T-helper 2 cell treated with Interferon-gamma antibody and Interleukin-4, amounts not matched to agents 5 μg/mL and 100 μg/mL, for 36 hours (primary cell): ENCODE measurements at regions not wholly inside any gene's neighbourhood (a gene's known extent, or its start where the extent isn't known, plus 50 kb on each side); places are given as distances from the start of the nearest gene placed in this dataset.

ENCODE experiments used
- DNase-seq: peaks from one replicate; pipeline ENCODE4 v3.0.0; 2021; ENCODE audit warnings: low spot score
- H3K27ac Mint-ChIP-seq: one replicate; pipeline ENCODE4 v1.8.0; 2021; ENCODE audit warnings: mild to moderate bottlenecking, mixed read lengths
- H3K27me3 Mint-ChIP-seq: one replicate; pipeline ENCODE4 v1.8.0; 2021; ENCODE audit warnings: low read depth, mixed read lengths
- H3K36me3 Mint-ChIP-seq: one replicate; pipeline ENCODE4 v1.8.0; 2021; ENCODE audit warnings: low read depth, mixed read lengths
- H3K4me1 Mint-ChIP-seq: one replicate; pipeline ENCODE4 v1.8.0; 2021; ENCODE audit warnings: low read depth, mixed read lengths
- H3K4me3 Mint-ChIP-seq: one replicate; pipeline ENCODE4 v1.8.0; 2022; ENCODE audit warnings: mild to moderate bottlenecking, moderate library complexity, mixed read lengths
- H3K9me3 Mint-ChIP-seq: one replicate; pipeline ENCODE4 v1.8.0; 2021; ENCODE audit warnings: mixed read lengths

DNA sequence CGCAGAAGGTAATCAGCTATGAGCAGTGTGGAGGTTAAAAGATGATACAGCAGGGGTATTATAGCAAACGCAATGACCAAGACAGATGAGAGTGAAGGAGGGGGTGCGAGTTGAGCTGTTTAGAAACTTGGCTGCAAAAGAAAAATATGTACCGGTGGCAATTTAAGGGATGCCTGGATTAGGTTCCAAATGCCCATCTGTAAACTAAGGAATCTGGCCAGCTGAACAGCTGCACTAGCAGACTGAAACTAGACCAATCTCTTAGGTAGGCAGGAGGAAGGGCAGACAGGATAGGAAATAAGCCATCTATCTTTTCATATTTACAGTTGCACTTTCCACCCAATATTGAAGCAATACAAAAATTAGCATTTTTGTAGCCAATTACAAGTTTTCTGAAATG lies 407.6 kb downstream of the HTR1B start:
- Mint-ChIP-seq H3K27me3 (no peaks in the 10 kb centered on the region), H3K9me3 (peaks cover 44% of the 10 kb centered on the region), H3K4me1 (no peaks in the 10 kb centered on the region), H3K4me3 (no peak overlapping the region), H3K36me3 (no peaks in the 10 kb centered on the region), H3K27ac (no peak overlapping the region)
- DNase-seq = no peak

DNA sequence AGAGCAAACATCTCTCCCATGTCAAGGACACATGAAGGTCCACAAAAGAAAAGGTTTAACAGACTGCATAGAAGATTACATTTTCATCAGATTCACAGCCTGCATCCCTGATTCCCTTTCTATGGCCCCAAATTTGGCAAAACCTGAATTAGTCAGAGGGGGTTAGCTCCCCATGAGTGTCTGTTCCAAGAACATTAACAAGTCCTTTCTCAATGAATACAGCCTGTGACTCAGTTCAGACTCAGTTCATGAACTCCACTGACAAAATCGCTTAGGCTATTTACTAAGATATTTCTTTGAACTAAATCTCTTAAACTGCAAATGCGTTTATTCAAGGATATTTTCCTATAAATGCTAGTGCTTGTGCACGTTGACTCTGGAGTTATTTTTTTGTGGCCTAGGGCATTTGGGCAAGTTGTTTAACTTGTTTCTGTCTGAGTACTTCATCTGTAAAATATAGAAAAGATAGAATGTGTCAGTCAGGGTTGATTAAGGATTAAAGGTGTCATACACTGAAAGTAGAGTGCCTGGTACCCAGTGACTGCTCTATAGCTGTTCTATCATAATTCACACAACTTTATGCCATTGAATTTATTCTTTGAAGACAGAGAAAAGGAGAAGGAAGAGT lies 422.6 kb downstream of the HTR1B start:
- Mint-ChIP-seq H3K4me1 (no peaks in the 10 kb centered on the region), H3K27me3 (no peaks in the 10 kb centered on the region), H3K36me3 (no peaks in the 10 kb centered on the region), H3K27ac (no peak overlapping the region), H3K4me3 (no peak overlapping the region), H3K9me3 (peaks cover 30% of the 10 kb centered on the region)
- no peak for DNase-seq

DNA sequence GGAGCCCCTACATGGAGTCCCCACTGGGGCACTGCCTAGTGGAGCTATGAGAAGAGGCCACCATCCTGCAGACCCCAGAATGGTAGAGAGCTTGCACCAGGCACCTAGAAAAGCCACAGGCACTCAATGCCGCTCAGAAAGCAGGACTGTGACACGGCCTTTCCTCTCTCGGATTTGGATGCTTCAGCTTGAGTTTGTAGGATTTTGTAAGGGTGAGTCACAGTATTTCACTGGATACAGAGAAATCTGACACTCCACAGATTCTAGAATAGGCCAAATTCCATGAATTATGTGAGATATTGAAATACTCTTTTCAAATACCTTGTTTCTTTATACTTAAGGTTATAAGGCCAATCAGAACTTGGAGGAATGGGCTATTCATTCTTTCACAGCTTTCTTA lies 424.5 kb downstream of the HTR1B start:
- Mint-ChIP-seq H3K27ac (no peak overlapping the region), H3K9me3 (peaks cover 21% of the 10 kb centered on the region), H3K4me3 (no peak overlapping the region), H3K36me3 (no peaks in the 10 kb centered on the region), H3K27me3 (no peaks in the 10 kb centered on the region), H3K4me1 (no peaks in the 10 kb centered on the region)
- no peak for DNase-seq

DNA sequence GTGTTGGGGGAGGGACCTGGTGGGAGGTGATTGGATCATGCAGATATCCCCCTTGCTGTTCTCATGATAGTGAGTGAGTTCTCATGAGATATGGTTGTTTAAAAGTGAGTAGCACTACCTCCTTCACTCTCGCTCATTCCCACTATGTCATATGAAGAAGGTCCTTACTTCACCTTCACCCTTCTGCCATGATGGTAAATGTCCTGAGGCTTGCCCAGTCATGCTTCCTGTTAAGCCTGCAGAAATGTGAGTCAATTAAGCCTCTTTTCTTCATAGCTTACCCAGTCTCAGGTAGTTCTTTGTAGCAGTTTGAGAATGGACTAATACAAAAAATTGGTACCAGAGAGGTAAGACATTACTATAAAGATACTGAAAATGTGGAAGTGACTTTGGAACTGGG lies 425.9 kb downstream of the HTR1B start:
- Mint-ChIP-seq H3K36me3 (no peaks in the 10 kb centered on the region), H3K27me3 (no peaks in the 10 kb centered on the region), H3K27ac (no peak overlapping the region), H3K9me3 (peaks cover 25% of the 10 kb centered on the region), H3K4me1 (no peaks in the 10 kb centered on the region), H3K4me3 (no peak overlapping the region)
- DNase-seq = no peak

DNA sequence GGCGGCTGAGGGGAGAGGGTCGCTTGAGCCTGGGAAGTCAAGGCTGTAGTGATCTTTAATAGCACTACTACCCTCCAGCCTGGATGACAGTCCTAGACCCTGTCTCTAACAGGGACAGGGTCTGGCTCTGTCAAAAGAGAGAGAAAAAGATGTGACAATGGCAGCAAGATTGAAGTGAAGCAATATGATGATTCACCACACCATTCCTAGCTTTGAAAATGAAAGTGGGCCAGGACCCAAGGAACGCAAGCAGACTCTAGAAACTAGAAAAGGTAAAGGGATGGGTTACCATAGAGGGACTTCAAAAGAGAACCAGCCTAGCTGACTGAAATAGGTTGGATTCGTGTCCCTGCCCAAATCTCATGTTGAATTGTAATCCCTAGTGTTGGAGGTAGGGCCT lies 426.9 kb downstream of the HTR1B start:
- DNase-seq = no peak
- no peaks in the 10 kb centered on the region for H3K27me3 Mint-ChIP-seq
- H3K36me3 Mint-ChIP-seq = no peaks in the 10 kb centered on the region
- H3K9me3 Mint-ChIP-seq = peaks cover 24% of the 10 kb centered on the region
- H3K4me1 Mint-ChIP-seq = no peaks in the 10 kb centered on the region
- no peak overlapping the region for H3K4me3 Mint-ChIP-seq
- H3K27ac Mint-ChIP-seq = no peak overlapping the region

DNA sequence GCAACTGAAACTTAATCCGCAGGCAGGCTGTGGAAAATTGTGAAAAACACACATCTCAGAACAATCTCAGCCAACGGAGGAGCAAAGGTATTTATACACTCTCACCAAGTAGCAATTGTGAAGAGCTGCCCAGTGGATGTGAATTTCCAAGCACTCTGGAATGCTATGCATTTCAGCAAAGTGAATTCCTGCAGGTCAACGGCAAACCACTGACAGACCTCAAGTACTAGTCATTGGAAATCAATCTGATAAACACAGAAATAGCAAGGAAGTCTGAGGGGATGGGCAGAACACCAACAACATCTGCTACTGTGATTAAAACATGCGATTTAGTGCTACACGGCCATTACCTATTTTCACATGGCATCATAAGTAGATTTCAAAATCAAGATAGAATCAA lies 429.1 kb downstream of the HTR1B start:
- Mint-ChIP-seq H3K9me3 (peaks cover 33% of the 10 kb centered on the region), H3K36me3 (no peaks in the 10 kb centered on the region), H3K4me1 (no peaks in the 10 kb centered on the region), H3K4me3 (no peak overlapping the region), H3K27me3 (no peaks in the 10 kb centered on the region), H3K27ac (no peak overlapping the region)
- no peak for DNase-seq

DNA sequence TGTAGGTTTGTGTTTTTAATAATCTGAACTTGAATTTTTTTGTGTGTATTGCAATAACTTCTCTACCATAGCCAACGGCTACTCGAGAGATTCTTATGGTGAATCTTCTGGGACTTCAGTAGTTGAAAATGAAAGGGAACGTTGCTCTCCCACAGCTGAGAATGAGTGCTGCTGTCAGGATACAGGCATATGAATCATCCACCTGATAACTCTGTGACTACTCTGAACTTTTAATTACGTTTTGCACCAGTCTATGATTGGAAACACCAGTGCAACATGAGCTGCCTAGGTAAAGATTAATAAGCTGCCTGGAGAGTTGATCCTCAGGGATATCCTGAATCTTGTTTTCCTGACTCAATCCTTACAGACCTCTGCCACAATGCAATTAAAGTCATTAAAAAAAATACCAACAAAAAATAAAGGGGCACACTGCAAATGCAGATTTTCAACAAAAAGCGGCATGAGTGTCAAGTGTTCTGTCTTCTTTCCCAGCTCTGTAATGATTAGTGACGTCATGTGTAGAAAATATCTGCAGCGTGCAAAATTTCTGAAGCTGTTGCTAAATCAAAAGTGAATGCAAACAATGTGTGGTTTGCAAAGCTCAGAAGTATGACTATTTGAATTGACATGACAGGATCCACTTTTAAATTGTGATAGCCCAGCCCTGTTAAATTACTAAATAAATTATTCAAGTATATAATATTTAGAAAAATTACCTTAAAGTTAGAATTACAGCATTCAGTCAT lies 432.2 kb downstream of the HTR1B start:
- no peak for DNase-seq
- no peaks in the 10 kb centered on the region for H3K36me3 Mint-ChIP-seq
- H3K9me3 Mint-ChIP-seq = peaks cover 25% of the 10 kb centered on the region
- no peak overlapping the region for H3K4me3 Mint-ChIP-seq
- no peaks in the 10 kb centered on the region for H3K4me1 Mint-ChIP-seq
- no peaks in the 10 kb centered on the region for H3K27me3 Mint-ChIP-seq
- no peak overlapping the region for H3K27ac Mint-ChIP-seq

DNA sequence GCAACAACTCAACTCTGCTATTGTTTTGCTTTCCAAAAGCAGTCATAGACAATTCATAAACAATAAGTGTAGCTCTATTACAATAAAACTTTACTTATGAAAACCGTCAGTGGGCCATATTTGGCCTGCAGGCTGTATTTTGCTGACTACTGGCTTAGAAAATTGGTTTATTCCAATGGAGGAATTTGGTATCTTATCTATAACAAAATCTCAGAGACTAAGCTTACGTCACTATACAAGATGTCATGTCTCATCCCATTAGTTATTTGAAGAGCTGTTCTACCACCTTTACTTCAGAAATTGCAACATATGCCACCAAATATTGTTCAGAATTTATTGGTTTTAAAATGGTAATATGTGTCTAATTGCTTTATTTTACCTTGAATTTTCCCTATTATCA lies 436.9 kb downstream of the HTR1B start:
- Mint-ChIP-seq H3K9me3 (peaks cover 18% of the 10 kb centered on the region), H3K27ac (no peak overlapping the region), H3K4me3 (no peak overlapping the region), H3K4me1 (no peaks in the 10 kb centered on the region), H3K27me3 (no peaks in the 10 kb centered on the region), H3K36me3 (no peaks in the 10 kb centered on the region)
- DNase-seq = no peak

DNA sequence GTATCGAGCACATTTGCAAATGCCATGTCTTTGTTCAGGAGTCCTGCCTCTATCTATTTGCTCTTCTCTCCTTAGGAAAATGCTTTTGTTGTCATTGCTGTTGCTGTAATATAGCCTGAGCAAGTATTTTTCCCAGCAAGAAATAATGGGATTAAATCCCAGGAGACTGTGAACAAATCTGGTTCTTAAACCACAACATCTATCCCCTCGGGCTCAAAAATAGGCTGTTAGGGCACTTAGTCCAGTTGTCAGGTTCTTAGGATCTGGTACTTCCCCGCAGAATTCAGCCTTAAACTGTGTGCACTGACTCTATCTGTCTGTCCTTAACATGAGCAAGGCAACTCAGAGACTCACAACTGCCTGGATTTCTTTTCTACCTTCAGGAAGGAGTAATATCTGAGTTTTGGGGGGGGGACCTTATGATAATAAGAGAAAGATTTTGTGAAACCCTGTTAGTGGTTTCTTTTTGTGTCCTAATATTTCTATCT lies 437.5 kb downstream of the HTR1B start:
- H3K4me1 Mint-ChIP-seq = no peaks in the 10 kb centered on the region
- H3K27ac Mint-ChIP-seq = no peak overlapping the region
- H3K36me3 Mint-ChIP-seq = no peaks in the 10 kb centered on the region
- no peaks in the 10 kb centered on the region for H3K27me3 Mint-ChIP-seq
- DNase-seq = no peak
- H3K4me3 Mint-ChIP-seq = no peak overlapping the region
- peaks cover 13% of the 10 kb centered on the region for H3K9me3 Mint-ChIP-seq

DNA sequence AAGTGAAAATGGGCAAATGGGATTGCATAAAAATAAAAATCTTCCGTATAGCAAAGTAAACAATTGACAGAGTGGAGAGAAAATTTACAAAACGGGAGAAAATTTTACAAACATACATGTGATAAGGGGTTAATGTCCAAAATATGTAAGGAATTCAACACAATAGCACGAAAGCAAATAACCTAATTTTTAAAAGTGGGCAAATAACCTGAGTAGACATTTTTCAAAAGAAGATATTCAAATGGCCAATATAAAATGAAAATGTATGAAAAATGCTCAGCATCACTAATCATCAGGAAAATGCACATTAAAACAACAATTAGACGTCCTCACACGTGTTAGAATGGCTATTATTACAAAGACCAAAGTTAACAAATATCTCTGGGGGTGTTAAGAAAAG lies 441.5 kb downstream of the HTR1B start:
- H3K4me3 Mint-ChIP-seq = no peak overlapping the region
- H3K36me3 Mint-ChIP-seq = no peaks in the 10 kb centered on the region
- DNase-seq = no peak
- H3K4me1 Mint-ChIP-seq = no peaks in the 10 kb centered on the region
- H3K27me3 Mint-ChIP-seq = no peaks in the 10 kb centered on the region
- no peak overlapping the region for H3K27ac Mint-ChIP-seq
- H3K9me3 Mint-ChIP-seq = peaks cover 15% of the 10 kb centered on the region

DNA sequence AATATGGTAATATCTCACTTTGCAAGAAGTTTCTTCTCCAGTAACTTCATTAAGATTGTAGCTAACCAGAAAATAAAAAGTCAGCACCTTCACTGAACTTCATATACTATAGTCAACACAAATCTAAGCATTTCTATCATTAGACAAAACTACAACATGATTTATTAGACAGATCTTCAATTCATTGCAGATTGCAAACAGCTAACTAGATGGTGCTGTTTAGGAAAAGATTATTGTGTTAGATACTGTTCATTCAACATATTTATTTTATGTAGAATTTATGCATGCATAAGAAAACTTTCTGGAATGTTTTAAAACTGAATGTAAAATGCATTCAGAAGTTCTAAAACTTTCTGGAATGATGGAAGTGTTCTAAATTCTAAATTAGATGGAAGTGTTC lies 442.1 kb downstream of the HTR1B start:
- Mint-ChIP-seq H3K4me3 (no peak overlapping the region), H3K27me3 (no peaks in the 10 kb centered on the region), H3K9me3 (peaks cover 15% of the 10 kb centered on the region), H3K36me3 (no peaks in the 10 kb centered on the region), H3K4me1 (no peaks in the 10 kb centered on the region), H3K27ac (no peak overlapping the region)
- no peak for DNase-seq

DNA sequence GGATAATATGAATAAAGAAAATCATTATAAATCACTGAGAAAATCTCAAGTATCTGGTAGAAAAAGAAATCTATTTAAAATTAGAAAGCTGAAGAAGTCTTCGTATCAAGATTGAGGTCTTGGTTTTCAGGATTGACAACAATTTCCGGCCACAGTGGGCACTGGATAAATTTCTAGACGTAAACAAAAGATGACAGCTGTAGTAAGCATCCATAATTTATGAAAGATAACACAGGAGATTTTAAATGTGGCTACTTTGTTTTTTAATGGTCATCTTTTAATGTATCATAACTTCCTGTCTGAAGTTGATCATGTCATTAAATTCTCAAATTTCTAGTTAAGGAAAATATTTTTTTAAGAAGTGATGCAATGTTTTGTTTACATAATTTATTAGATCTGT lies 444.2 kb downstream of the HTR1B start:
- H3K9me3 Mint-ChIP-seq = peaks cover 21% of the 10 kb centered on the region
- H3K4me3 Mint-ChIP-seq = no peak overlapping the region
- H3K4me1 Mint-ChIP-seq = no peaks in the 10 kb centered on the region
- no peaks in the 10 kb centered on the region for H3K36me3 Mint-ChIP-seq
- no peak overlapping the region for H3K27ac Mint-ChIP-seq
- DNase-seq = no peak
- no peaks in the 10 kb centered on the region for H3K27me3 Mint-ChIP-seq

DNA sequence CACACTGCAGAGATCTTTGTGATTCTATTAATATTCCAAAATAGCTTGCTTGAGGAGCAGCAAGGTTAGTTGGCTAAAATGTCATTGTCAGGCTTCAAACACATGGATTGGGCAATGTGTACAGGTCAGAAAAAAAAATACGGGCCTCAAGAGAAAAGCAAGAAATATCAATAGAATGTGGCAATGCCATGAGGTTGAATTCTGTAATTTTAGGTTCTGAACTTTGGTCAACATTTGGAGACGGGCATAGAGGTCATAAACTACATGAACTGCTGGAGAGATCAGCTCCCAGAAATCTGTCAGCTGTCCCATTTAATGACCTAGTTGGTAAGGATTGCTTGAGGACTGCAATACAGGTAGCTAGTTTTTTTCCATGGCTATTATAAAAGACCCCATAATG lies 445.8 kb downstream of the HTR1B start:
- no peaks in the 10 kb centered on the region for H3K4me1 Mint-ChIP-seq
- peaks cover 30% of the 10 kb centered on the region for H3K9me3 Mint-ChIP-seq
- H3K27ac Mint-ChIP-seq = no peak overlapping the region
- no peak for DNase-seq
- H3K4me3 Mint-ChIP-seq = no peak overlapping the region
- no peaks in the 10 kb centered on the region for H3K36me3 Mint-ChIP-seq
- no peaks in the 10 kb centered on the region for H3K27me3 Mint-ChIP-seq

DNA sequence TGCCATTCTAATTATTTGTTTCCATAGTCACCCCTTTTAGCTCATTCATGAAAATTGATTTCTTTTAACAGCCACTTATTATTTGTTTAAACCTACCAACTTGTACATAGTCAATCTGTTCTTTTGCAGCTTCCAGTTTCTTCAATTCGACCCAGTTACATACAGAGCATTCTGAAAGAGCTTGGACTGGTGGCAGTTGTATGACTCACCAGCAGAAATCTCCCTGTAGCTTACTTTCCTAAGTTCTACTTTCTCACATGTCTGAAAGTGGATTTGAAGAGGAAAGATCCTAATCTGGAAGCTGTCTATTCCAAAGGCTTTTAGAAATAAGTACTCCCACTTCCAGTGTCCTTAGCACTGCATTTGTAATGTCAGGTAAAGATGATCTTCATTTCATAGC lies 447.9 kb downstream of the HTR1B start:
- Mint-ChIP-seq H3K27me3 (no peaks in the 10 kb centered on the region), H3K4me1 (no peaks in the 10 kb centered on the region), H3K9me3 (peaks cover 34% of the 10 kb centered on the region), H3K36me3 (no peaks in the 10 kb centered on the region), H3K27ac (no peak overlapping the region), H3K4me3 (no peak overlapping the region)
- DNase-seq = no peak
